PC-3 (cell line): ENCODE measurements at regions not wholly inside any gene's neighbourhood (a gene's known extent, or its start where the extent isn't known, plus 50 kb on each side); places are given as distances from the start of the nearest gene placed in this dataset.

Source experiments
- ATAC-seq: fragments of 200-7000 bp; cut with Tn5 transposase; 2 replicates; pipeline ENCODE4 v1.9.1; 2020; ENCODE audit warnings: mild to moderate bottlenecking, moderate library complexity
- BruUV-seq: library from RNA; stranded (reverse); fragments of 400-500 nt; replicated peaks from 2 replicates; lab custom pipeline; 2021; lab: Mats Ljungman, UMichigan
- CTCF ChIA-PET: fragments of 300-600 bp; sonication (Branson Sonifier 250); formaldehyde crosslinking; loops from one replicate; lab custom pipeline; 2022; ENCODE audit warnings: antibody characterized with exemption; lab: Charles Lee
- POLR2A ChIA-PET: fragments of 300-600 bp; sonication (Branson Sonifier 250); formaldehyde crosslinking; loops from one replicate; lab custom pipeline; 2022; ENCODE audit warnings: antibody characterized with exemption; ENCODE audit not compliant: unreplicated experiment; lab: Charles Lee
- DNase-seq: peaks from one replicate; pipeline ENCODE4 v3.0.0-alpha.2; 2015
- H2AFZ ChIP-seq: fragments of 300-600 bp; sonication (generic); 2 replicates; pipeline ENCODE4 v1.6.0; 2016; ENCODE audit warnings: antibody characterized with exemption, low read length
- H3F3A ChIP-seq: fragments of 300-600 bp; sonication (generic); one replicate; pipeline ENCODE4 v1.6.0; 2017; ENCODE audit warnings: antibody characterized with exemption, low read length, control low read depth, mild to moderate bottlenecking; ENCODE audit not compliant: unreplicated experiment
- H3K27ac ChIP-seq: fragments of 300-600 bp; sonication (generic); 2 replicates; pipeline ENCODE4 v1.5.1; 2016; ENCODE audit warnings: mild to moderate bottlenecking, low read length
- H3K27me3 ChIP-seq: fragments of 300-600 bp; sonication (generic); 2 replicates; pipeline ENCODE4 v1.6.1; 2016; ENCODE audit warnings: low read length, mixed read lengths
- H3K36me3 ChIP-seq: fragments of 300-600 bp; sonication (generic); 2 replicates; pipeline ENCODE4 v1.6.1; 2016; ENCODE audit warnings: low read depth, mixed run types, low read length, mixed read lengths
- H3K4me1 ChIP-seq: fragments of 300-600 bp; sonication (generic); 2 replicates; pipeline ENCODE4 v1.5.1; 2016; ENCODE audit warnings: low read length; ENCODE audit not compliant: insufficient read depth
- H3K4me2 ChIP-seq: fragments of 300-600 bp; sonication (generic); 2 replicates; pipeline ENCODE4 v1.6.0; 2016; ENCODE audit warnings: low read length
- H3K4me3 ChIP-seq: fragments of 300-600 bp; sonication (generic); 2 replicates; pipeline ENCODE4 v1.5.1; 2016; ENCODE audit warnings: mild to moderate bottlenecking, low read length, mixed read lengths
- H3K79me2 ChIP-seq: fragments of 300-600 bp; sonication (generic); 2 replicates; pipeline ENCODE4 v1.6.1; 2017; ENCODE audit warnings: low read length, mixed read lengths
- H3K9ac ChIP-seq: fragments of 300-600 bp; sonication (generic); 2 replicates; pipeline ENCODE4 v1.6.0; 2016; ENCODE audit warnings: mild to moderate bottlenecking, low read length
- H3K9me2 ChIP-seq: fragments of 300-600 bp; sonication (generic); replicated peaks from 2 replicates; pipeline ENCODE4 v1.6.1; 2016; ENCODE audit warnings: mixed run types, low read length, mixed read lengths
- H3K9me3 ChIP-seq: fragments of 300-600 bp; sonication (generic); 2 replicates; pipeline ENCODE4 v1.6.1; 2016; ENCODE audit warnings: low read length, mixed read lengths
- H4K20me1 ChIP-seq: fragments of 300-600 bp; sonication (generic); 2 replicates; pipeline ENCODE4 v1.6.1; 2016; ENCODE audit warnings: low read length, mixed read lengths
- CTCF ChIP-seq: fragments of 300-600 bp; sonication (generic); conservative IDR thresholded peaks from 2 replicates; pipeline ENCODE4 v1.5.1; 2017; ENCODE audit warnings: antibody characterized with exemption, low read depth, mild to moderate bottlenecking, low read length
- EZH2 ChIP-seq: fragments of 300-600 bp; sonication (generic); IDR thresholded peaks from one replicate; pipeline ENCODE4 v1.6.1; 2017; ENCODE audit warnings: antibody characterized with exemption, mild to moderate bottlenecking, low read length; ENCODE audit not compliant: unreplicated experiment
- EZH2phosphoT487 ChIP-seq: fragments of 300-600 bp; sonication (generic); IDR thresholded peaks from 2 replicates; pipeline ENCODE4 v1.6.1; 2018; ENCODE audit warnings: mild to moderate bottlenecking, antibody characterized with exemption, low read length, borderline replicate concordance
- intact Hi-C: fragments of 100-400 bp; cut with micrococcal nuclease; formaldehyde crosslinking; loops from 2 replicates; pipeline ENCODE4 v1.9.0; 2023

- no peak overlapping the region for H3K9ac ChIP-seq
- DNase-seq, result no peak
- no peaks in the 10 kb centered on the region for H3K4me1 ChIP-seq
- H4K20me1 ChIP-seq, result no peaks in the 10 kb centered on the region
- H3K36me3 ChIP-seq, result no peaks in the 10 kb centered on the region
- H3K27me3 ChIP-seq, result no peaks in the 10 kb centered on the region
- intact Hi-C loops, result no loop called here
- BruUV-seq, result no TSS peak
- H2AFZ ChIP-seq, result no peak overlapping the region
- no peak overlapping the region for H3K27ac ChIP-seq
- no peak overlapping the region for H3K4me3 ChIP-seq
- H3F3A ChIP-seq, result no peaks in the 10 kb centered on the region
- no peak overlapping the region for H3K4me2 ChIP-seq
- no peaks in the 10 kb centered on the region for H3K9me2 ChIP-seq
- no peak for TF ChIP-seq EZH2phosphoT487
- no peak for TF ChIP-seq CTCF
- TF ChIP-seq EZH2, result no peak
- CTCF ChIA-PET, result no interaction called here
- peaks cover 20% of the 10 kb centered on the region; the same call in 1 of the 2 replicates for H3K9me3 ChIP-seq
- POLR2A ChIA-PET, result no interaction called here
- no peaks in the 10 kb centered on the region for H3K79me2 ChIP-seq
- no peak for ATAC-seq
These were observed 399.0 kb upstream of the CADM1 start for GRCh38 chr11:115903179-115903578.

- ATAC-seq, result no peak
- no peaks in the 10 kb centered on the region for H3K27me3 ChIP-seq
- no peak overlapping the region for H2AFZ ChIP-seq
- ChIA-PET POLR2A (no interaction called here), CTCF (no interaction called here)
- H4K20me1 ChIP-seq, result no peaks in the 10 kb centered on the region
- no peaks in the 10 kb centered on the region for H3K4me1 ChIP-seq
- H3K9me2 ChIP-seq, result no peaks in the 10 kb centered on the region
- H3K9me3 ChIP-seq, result peaks cover 30% of the 10 kb centered on the region; the same call in 1 of the 2 replicates
- TF ChIP-seq EZH2 (no peak), CTCF (no peak), EZH2phosphoT487 (no peak)
- H3K4me2 ChIP-seq, result no peak overlapping the region
- H3F3A ChIP-seq, result no peaks in the 10 kb centered on the region
- no peak overlapping the region for H3K4me3 ChIP-seq
- H3K36me3 ChIP-seq, result no peaks in the 10 kb centered on the region
- no TSS peak for BruUV-seq
- H3K27ac ChIP-seq, result no peak overlapping the region
- no peak for DNase-seq
- H3K9ac ChIP-seq, result no peak overlapping the region
- H3K79me2 ChIP-seq, result no peaks in the 10 kb centered on the region
- intact Hi-C loops, result no loop called here
These were observed 396.9 kb upstream of the CADM1 start for GRCh38 chr11:115901069-115901468.

- Histone ChIP-seq H3K9me2 (no peaks in the 10 kb centered on the region), H3K4me1 (no peaks in the 10 kb centered on the region), H3K9me3 (peaks cover 33% of the 10 kb centered on the region; the same call in 1 of the 2 replicates), H3K27me3 (no peaks in the 10 kb centered on the region), H2AFZ (no peak overlapping the region), H3K27ac (no peak overlapping the region), H3F3A (no peaks in the 10 kb centered on the region), H3K79me2 (no peaks in the 10 kb centered on the region), H3K4me3 (no peak overlapping the region), H4K20me1 (no peaks in the 10 kb centered on the region), H3K36me3 (no peaks in the 10 kb centered on the region), H3K4me2 (no peak overlapping the region), H3K9ac (no peak overlapping the region)
- intact Hi-C loops, result no loop called here
- no peak for ATAC-seq
- POLR2A ChIA-PET, result no interaction called here
- no TSS peak for BruUV-seq
- TF ChIP-seq EZH2phosphoT487 (no peak), EZH2 (no peak), CTCF (no peak)
- CTCF ChIA-PET, result no interaction called here
- DNase-seq, result no peak
These were observed 395.9 kb upstream of the CADM1 start for GRCh38 chr11:115900111-115900510.
